ENCODE measurements at regions not wholly inside any gene's neighbourhood (a gene's known extent, or its start where the extent isn't known, plus 50 kb on each side); places are given as distances from the start of the nearest gene placed in this dataset.

DNA sequence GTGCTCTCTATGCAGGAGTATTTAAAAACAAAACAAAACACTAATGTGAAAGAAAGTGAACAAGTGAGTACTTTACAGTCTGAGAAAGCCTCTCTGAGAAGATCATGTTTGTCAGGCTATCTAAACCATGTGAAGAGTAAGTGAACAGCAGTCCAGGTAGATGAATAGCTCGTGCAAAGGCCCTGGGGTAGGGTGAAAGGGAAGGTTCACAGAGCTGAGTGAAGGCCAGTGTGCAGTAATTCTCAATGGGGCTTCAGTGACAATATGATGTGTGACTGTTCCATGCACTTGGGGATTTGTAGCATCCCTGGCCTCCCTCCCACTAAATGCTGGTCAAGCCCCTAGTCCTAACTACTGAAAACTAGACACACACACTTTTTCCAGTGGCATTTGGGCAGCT is 488.9 kb upstream of the JARID2 start:
- TF ChIP-seq, protein P1, sequence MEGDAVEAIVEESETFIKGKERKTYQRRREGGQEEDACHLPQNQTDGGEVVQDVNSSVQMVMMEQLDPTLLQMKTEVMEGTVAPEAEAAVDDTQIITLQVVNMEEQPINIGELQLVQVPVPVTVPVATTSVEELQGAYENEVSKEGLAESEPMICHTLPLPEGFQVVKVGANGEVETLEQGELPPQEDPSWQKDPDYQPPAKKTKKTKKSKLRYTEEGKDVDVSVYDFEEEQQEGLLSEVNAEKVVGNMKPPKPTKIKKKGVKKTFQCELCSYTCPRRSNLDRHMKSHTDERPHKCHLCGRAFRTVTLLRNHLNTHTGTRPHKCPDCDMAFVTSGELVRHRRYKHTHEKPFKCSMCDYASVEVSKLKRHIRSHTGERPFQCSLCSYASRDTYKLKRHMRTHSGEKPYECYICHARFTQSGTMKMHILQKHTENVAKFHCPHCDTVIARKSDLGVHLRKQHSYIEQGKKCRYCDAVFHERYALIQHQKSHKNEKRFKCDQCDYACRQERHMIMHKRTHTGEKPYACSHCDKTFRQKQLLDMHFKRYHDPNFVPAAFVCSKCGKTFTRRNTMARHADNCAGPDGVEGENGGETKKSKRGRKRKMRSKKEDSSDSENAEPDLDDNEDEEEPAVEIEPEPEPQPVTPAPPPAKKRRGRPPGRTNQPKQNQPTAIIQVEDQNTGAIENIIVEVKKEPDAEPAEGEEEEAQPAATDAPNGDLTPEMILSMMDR (conservative IDR thresholded peaks at IDR 0.05; ENCODE audit: low read length) = no peak
- TF ChIP-seq EZH2phosphoT487 (IDR thresholded peaks at IDR 0.05; ENCODE audit: borderline replicate concordance, low read depth, low read length) = no peak
